GM18511 (cell line): ENCODE measurements at regions not wholly inside any gene's neighbourhood (a gene's known extent, or its start where the extent isn't known, plus 50 kb on each side); places are given as distances from the start of the nearest gene placed in this dataset.
"Not testable (repeated sequence)": the region's sequence is repeated elsewhere in the genome, so short reads cannot be mapped to it uniquely, and the experiment has no call there.

Source experiments
- ATAC-seq: cut with Tn5 transposase; IDR thresholded peaks from one replicate; pipeline ENCODE4 v1.9.1; 2021; ENCODE audit warnings: mild to moderate bottlenecking, moderate library complexity; ENCODE audit not compliant: unreplicated experiment

DNA sequence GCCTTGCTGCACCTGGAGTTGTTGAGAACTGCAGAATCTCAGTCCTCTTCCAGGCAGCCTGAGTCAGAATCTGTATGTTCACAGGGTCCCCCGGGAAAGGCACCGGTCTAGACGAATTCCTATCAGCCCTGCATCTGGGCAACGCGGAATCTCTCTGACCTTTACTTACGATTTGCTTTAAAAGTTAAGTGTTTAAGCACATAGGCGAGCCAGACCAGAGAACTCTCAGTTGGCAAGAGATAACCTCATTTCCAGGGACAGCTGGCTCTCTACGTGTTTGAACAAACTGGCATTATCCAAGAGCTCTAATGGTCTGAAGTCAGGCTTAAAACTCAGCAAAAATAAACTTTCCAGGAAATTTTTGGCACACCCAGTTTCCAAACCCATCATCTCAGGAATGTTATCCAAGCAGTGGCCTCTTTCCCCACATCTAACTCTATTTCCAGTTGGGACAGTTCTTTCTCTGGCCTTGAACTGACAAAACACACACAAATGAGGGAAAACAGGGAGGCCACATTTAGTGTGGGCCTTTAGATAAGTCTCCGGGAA, 53.4 kb downstream of the HES1 start:
- no peak for ATAC-seq

DNA sequence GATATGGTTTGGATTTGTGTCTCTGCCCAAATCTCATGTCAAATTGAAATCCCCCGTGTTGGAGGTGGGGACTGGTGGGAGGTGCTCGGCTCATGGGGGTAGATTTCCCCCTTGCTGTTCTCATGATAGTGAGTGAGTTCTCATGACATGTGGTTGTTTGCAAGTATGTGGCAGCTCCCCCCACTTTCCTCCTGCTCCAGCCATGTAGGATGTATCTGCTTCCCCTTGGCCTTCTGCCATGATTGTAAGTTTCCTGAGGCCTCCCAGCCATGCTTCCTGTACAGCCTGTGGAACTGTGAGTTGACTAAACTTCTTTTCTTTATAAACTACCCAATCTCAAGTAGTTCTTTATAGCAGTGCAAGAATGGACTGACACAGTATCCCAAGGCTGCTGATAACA, 55.9 kb downstream of the HES1 start:
- ATAC-seq = not testable (repeated sequence)

DNA sequence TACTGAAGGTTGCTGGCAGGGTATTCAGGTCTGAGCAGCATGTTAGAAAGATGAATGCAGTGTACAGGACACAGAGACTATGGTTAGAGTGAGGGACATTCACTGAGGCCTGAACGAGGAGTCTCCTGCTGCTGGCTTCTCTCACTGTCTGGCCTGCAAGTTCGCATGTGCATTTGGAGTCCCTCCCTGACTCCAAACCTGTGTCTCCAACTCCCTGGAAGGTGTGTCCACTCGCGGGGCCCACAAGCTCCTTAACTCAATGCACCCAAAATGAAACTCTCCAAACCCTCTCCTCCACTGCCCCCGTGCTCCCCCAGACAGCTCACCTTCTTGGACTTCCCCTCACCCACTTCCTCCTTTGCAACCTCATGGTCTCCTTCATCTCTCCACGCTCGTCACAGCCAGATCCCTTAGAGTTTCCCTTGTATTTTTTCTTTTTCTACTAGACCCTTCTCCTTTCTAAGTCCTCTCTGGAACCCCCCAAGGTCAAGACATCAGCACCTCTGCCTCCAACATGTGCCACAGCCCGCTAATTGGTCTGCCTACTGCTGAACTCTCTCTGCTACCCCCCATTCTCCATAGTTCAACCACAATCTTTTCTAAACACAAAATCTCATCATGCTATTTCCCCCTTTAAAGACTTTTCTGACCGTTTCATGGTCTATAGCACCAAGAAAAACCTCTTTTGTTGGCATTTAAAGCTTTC, 58.3 kb downstream of the HES1 start:
- peak; percentile 59 for ATAC-seq

DNA sequence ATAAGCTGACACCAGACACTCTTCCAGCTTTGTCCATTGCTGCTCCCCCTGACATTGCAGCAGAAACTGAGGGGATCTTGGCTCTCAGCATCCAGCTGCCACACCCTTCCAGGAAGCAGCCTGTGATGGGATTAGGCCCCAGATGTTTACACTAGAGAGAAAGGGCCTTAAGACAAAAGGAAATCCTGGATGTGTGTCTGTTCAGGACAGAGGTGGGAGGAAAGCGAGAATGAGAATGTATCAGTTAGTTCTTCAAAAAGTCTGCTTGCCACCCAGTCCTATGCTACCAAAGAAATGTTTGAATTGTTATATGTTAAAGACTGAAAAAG, 58.8 kb downstream of the HES1 start:
- no peak for ATAC-seq

DNA sequence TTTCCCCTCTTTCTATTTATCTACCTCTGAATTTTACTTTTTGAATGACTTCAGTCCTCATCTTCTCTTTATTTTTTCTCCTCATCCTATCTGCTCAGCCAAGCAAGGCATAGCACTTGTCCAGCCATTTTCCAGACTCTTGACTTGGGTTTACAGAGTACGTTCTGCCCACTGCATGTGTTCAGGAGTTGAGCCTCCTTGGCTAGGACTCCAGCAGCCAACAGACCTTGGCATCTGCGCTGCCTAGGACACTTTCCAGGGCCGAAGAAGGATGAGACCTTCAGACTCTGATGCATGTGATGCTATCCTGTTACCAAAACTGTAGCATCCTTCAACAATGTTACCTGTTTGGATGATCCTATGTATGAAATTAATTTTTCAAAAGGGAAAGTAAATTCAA, 59.7 kb downstream of the HES1 start:
- ATAC-seq = no peak

DNA sequence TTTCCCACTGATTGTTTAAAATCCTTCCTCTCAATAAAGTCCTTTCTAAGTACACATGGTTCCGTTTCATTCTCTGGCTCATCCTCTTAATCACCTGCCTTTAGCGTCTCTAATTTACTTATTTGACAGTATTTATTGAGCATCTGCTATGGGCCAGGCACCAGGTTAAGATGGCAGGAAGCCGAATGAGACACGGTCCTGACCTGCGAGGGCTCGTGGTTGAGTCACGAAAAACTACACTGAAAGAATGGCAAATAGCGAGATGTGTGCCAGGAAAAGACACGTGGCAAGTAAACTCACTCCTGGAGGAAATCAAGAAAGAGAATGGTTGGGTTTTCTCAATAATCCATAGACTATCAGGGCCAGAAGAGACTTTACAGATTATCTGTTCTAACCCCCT, 60.9 kb downstream of the HES1 start:
- ATAC-seq = no peak

DNA sequence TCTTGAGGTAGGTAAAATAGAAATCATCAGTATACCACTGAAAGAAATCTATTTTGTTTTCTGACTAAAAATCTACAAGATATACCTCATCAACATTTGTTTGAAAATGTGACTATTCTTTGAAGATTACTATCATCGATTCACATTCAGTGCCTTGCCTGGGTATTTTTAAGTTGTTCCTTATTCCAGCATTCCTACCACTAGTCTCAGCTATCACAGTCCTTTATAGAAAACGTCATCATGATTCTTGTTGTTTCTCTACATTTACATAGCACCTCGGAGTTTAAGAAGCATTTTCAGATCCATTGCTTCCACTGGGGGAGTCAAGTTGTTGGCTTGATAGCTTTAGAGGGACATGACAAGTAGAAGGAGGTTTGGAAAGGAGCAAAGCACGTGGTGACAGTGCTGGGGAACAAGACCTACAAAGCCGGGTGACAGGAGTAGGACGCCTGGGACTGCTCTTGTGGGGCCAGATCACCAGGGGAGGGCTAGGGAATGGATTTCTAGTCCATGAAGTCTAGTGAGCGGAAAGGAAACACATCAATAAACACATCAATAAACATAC, 61.5 kb downstream of the HES1 start:
- no peak for ATAC-seq

DNA sequence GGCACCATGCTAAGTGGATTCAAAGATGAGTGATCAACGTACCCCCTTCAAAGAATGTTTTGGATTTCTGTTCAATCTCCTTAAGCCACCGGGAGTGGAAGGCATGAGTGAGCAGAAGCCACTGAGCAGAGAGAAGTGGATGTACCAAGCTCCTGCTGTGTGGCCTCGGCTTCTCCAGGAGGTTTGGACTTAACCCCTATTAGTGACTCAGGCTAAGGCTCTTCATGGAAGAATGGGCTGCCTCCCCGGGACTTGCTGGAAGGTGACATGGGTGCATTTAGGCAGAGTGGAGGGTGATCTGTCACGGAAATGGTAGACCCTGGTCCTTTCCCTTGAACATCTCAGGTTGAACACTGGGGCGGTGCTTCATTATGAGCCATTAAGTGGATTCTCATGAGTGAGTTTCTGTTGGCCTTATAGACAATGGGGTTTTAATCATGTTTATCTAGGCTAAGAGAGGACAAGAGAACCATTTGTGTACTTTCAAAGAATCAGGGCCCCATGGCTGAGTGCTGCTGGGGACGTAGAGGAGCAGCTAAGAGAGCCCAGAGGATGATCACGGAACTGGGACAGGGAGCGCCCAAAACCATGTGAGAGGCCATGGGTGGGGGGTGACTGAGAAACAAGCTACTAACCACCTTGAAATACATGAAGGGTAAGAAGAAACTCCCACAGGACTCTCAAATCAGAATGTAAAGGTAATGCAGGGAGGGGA, 62.2 kb downstream of the HES1 start:
- ATAC-seq = no peak

DNA sequence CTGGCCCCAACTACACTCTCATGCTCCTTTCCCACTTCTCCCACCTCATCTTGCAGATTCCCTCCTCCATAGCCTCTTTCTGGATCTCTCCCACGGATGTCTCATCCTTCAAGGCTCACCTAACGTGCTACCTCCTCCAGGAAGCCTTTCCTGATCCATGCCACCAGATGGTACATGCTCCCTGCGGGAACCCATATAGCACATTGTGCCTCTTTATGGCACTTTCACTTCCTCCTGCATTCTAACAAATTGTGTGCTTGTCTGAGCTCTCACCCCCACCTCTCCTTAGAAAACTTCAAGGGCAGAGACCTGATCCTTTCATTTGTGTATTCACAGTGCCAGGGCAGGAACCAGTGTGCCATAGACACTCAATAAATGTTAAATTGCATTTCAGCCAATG, 63.0 kb downstream of the HES1 start:
- ATAC-seq = no peak

DNA sequence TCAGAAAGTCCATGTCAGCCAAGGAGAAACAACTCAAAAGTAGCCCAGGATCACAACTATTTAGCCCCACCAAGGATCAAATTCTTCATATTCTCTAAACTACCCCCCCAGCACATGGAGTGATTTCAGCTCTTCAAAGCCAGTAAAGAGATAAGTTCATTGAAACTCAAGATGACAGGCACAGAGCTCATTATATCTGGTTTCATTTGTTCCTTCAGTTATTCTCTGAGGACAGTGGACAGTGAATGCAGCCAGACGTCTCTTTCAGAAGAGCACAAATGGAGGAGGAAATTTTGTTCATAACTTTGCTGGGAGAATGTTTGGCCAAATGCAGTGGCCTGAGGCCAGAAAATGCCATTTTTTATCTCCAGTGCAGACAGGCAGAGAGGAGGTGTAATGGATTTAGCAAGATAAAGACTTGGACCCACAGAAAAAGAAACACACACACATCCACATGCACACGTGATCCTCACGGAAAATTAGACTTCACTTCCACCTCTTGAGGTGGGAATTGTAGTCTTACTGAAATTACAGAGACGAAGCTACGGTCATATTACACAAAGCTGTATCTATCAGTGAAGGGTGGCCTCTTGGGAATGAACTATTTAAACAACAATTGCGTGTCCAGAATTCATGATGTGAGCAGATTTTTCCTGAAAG, 64.6 kb downstream of the HES1 start:
- no peak for ATAC-seq

DNA sequence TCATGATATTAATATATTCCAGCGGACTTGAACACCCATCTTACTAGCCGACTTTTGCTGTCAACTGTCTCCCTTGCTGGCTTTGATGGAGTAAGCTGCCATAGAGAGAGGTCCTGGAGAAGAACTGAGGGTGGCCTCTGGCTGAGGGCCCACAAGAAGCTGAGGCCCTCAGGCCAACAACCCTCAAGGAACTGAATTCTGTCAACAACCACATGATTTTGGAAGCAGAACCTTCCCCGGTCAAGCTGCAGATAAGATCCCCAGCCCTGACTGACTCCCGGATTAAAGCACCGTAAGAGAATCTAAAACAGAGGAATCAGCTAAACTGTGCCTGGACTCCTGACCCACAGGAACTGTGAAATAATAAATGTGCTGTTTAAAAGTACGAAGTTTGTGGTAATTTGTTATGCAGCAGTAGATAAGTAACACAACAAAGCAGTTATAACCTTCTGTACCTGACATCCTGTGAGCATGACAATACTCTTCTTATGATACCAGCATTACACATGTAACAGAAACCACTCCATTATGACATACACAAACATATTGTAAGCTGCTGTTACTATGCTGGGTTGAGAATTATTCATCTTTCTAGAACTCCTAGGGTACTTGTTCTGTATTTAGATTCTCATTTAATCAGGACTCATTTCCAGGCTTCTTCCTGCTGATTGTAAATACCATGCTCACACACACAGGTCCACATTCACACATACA, 66.2 kb downstream of the HES1 start:
- ATAC-seq = no peak

DNA sequence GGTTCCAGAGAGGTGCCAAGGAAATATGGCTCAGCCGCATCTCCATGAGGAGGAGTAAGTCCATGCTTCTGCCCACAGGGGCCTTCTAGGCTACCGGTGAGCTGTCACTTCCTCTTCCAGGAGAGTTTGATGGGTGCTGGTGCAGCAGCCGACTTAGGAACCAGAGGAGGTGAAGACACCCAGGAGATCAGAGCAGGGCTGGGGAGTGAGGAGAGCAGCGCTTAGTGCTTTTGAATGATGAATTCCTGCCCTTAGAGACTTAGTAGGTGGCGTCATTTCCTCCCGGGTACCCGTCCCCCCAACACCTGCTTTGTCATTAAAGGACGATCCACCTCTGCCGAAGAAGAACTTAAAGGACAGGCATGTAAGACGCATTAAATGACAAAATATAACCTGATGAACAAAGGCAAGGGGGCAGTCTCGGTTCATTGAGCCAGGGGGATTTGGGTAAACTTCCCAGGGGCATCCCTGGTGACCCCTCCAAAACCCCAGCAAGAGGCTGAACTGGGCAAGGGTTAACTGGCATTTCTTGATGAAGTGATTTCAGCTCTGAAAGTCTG, 67.6 kb downstream of the HES1 start:
- ATAC-seq = peak; percentile 50

DNA sequence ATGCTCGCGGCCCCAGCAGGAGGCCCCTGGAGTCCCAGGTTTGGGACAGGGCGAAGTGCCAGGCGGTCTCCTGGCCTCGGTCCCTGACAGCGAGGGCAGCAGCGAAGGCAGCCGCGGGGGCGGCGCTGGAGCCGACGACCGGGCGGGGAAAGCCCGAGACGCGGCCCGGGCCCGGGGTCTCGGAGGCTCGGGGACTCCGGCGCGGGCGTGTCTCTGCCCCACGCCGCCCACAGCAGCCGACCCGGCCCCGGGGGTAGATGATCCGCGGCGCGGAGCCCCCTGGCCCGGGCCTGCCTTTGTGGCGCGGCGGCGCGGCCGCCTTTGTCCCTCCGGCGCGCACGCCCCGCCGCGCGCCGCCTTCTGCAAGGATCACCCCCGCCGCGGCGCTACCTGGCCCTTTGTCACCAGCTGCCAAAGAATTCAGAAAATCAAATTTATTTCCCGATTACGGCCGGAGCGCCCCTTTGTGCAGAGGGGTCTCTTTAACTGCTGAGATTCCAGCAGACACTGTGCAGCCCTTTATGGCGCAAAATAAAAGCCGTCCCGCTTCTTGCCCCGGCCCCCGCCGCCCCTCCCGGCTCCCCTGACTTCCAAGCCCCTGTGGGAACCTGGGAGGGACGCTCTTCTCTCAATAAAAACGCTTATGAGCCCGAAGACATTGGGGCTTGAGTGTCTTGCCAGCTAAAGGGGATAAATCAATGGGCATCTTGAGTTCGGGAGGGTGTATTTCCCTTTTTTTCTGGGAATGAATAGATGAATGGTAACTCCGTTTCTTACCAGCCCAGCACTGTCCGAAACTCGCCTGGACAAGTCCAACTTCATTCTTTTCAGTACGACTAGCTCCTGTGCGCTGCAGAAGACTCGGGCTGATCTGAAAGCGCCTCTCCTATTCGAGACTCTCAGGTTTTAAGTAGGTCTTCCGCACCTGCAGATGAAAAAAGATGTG, 68.4 kb downstream of the HES1 start:
- ATAC-seq = peak; percentile 55

DNA sequence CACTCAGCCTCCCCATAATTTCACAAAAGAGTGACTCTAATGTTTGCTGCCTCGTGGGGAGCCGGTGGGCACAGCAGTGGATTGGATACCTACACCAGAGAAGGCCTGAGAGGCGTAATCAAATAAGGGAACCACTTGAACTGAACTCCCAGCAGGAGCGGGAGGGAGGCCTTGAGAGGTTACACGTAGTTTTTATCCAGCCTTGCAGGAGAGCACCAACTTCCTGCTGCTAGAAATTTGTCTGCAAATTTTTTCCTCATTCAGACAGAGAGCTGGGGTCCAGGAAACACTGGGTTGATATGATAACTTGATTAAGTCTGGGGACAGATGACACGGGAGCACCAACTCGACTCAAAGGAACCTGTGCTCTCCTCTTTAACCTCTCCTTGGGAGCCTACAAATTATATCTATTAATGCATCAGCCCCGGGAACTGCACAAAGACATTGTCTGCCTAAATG, 69.8 kb downstream of the HES1 start:
- ATAC-seq = no peak

DNA sequence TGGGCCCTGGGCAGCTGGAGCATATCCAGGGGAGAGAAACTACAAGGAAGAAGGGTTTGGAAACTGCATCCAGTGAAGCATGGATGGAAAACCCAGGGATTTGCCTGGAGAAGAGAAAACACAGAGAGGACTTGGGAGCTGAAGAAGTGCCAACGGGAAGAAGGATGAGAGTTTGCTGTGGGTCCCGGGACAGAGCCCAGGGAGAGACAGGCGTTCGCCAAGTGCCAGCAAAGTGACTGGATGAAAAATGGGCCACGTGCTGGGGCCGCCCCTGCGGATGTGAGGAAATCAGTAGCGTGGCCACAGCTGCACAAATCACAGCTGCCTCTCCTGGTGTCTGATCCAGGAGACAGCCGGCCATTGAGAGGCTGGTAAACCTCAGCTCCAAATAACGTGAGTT, 70.4 kb downstream of the HES1 start:
- ATAC-seq = no peak

DNA sequence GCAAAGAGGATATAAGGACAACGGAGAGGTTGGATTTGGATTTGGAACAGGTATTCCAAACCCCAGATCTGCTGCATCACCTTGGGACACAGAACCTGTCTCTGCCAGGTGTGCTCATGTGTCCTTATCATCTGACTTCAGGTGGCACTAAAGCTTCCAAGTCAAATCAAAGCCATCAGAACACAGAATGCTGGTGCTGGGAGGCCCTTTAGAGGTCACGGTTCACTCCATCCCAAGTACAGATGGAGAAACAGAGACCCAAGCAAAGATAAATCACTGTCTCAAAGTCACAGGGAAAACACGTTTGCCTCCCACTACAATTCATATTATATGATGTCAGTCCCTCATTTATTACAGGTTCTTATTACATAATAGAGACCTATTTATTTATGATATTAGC, 72.8 kb downstream of the HES1 start:
- no peak for ATAC-seq

DNA sequence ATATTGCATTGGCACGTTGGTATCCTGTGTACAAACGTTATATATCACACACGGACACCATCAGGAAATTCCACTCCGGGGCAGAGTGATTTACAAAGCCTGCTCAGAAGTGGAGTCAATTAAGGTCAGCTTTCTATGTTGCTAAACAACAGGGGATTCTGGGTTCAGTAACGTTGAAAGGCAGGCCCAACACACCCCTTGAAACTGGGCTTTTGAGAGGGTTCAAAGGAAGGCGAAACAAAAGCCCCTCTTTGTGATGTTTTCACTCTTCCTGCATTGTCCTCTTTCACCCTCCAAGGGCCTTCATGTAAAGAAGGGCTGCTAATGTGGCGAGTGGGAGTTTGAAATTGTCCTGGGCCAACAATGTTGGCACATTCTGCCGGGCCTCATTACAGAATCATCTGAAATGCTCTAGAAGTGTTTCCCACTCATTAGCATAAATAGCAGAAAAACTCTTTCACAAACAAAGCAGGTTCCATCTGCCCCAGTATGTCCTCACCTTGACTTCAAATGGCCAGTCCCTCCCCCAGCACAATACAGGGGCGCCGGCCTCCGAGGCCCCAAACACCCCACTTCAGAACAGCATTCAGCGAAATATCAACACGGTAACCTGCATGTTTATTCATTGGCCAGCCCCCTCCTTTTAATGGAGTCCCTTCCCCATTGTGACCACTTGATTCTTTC, 76.4 kb downstream of the HES1 start:
- no peak for ATAC-seq

DNA sequence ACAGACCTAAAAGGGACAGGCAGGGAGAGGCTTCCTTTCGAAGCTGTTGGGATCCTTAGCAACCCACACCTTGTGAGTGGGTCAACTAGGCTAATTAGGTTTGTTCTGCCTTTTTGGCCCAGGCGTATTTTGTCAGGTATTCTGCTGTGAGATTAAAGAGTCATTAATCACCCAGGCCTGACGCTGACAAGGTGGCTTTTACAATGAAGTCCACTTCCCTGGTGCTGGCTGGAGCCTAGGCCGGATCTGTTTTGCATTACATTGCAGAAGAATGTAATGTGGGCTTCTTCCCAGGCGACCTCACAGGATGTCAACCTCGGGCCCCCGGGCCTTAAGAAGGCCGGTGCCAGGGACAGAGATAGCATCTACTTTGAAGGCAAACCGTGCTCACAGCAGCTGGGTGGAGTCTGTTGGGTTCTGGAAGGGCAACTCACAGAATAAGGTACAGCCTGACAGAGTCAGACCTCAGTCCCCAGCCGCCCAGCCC, 76.9 kb downstream of the HES1 start:
- no peak for ATAC-seq

DNA sequence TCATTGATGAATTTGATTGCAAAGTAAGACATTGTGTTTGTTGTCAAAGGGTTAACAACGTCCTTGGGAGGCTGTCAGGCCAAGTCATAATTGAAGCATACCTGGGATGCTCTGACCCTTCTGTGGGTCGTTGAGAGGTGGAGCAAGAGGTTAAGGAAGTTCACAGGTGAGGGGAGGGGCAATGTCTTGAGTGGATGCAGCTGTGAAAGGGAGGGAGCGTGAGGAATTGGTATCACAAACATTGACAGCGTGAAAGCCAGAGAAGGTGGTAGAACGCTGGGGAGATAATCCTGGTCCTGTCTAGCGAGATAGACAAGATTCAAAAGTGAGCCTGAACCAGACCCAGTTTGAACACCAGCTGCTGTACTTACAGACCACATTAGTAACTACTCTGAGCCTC, 79.4 kb downstream of the HES1 start:
- no peak for ATAC-seq
